RWPE1 (cell line): ENCODE measurements at regions not wholly inside any gene's neighbourhood (a gene's known extent, or its start where the extent isn't known, plus 50 kb on each side); places are given as distances from the start of the nearest gene placed in this dataset.

Source experiments
- CTCF ChIA-PET: fragments of 350-600 bp; sonication (Branson Sonifier 250); formaldehyde crosslinking; extraction: SDS; loops from one replicate; lab custom pipeline; 2021; lab: Yijun Ruan, JAX
- POLR2A ChIA-PET: fragments of 400-600 bp; formaldehyde crosslinking; extraction: SDS; loops from one replicate; lab custom pipeline; 2020; ENCODE audit warnings: antibody characterized with exemption; ENCODE audit not compliant: low non-redundant PET; lab: Yijun Ruan, JAX
- DNase-seq: peaks from one replicate; pipeline ENCODE4 v3.0.0; 2012; ENCODE audit warnings: low spot score
- H3K27ac ChIP-seq: fragments of 450-650 bp; 2 replicates; pipeline ENCODE4 v1.5.1; 2017
- CTCF ChIP-seq: fragments of 450-650 bp; conservative IDR thresholded peaks from 2 replicates; pipeline ENCODE4 v1.5.1; 2017; ENCODE audit warnings: low read depth, mild to moderate bottlenecking

GRCh38 chrX:73268463-73268862, 53.8 kb upstream of the NAP1L2 start:
- TF ChIP-seq CTCF = no peak
- no peak overlapping the region for H3K27ac ChIP-seq
- ChIA-PET POLR2A (no interaction called here), CTCF (no interaction called here)
- no peak for DNase-seq

GRCh38 chrX:73267979-73268378, 53.3 kb upstream of the NAP1L2 start:
- ChIA-PET POLR2A (no interaction called here), CTCF (no interaction called here)
- no peak for TF ChIP-seq CTCF
- no peak for DNase-seq
- H3K27ac ChIP-seq = no peak overlapping the region

- DNase-seq = no peak
- TF ChIP-seq CTCF = no peak
- CTCF ChIA-PET = no interaction called here
- no peak overlapping the region for H3K27ac ChIP-seq
- POLR2A ChIA-PET = no interaction called here
These were observed 52.6 kb upstream of the NAP1L2 start for GRCh38 chrX:73267206-73267605.

GRCh38 chrX:73266766-73267165, 52.1 kb upstream of the NAP1L2 start:
- no peak overlapping the region for H3K27ac ChIP-seq
- CTCF ChIA-PET = interaction anchor here (0.6 kb wide), 1 partner anchor 265 kb away, joined by 5 read pairs; no protein-coding TSS in a partner anchor
- POLR2A ChIA-PET = no interaction called here
- no peak for TF ChIP-seq CTCF
- no peak for DNase-seq
